Lung microvascular endothelial cell (primary cell): ENCODE measurements at regions not wholly inside any gene's neighbourhood (a gene's known extent, or its start where the extent isn't known, plus 50 kb on each side); places are given as distances from the start of the nearest gene placed in this dataset.
"Not testable (repeated sequence)": the region's sequence is repeated elsewhere in the genome, so short reads cannot be mapped to it uniquely, and the experiment has no call there.

Source experiments
- DNase-seq, 2 donors: peaks; one replicate each; pipeline versions ENCODE4 v3.0.0 to v3.0.0-alpha.2; 2010; ENCODE audit warnings: low read depth in 2 of 2

DNA sequence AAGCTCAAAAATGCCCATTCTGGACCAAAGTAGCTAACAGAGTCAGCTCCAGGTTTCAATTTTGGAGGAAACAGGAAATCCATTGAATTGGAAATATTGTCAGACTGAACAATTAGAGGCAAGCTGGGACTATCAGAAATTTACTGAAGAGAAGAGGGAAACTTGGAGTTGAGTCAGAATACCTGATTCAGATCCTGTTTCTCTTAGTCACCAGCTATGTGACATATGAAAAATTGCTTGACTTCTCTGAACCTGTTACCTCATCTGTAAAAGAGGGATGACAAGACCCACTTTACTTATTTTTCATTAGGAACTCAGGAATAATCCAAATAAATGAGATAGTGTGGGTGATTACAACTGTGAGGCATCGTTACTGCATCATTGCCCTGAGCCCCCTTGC lies 148.9 kb upstream of the CADM1 start:
- peak in 1 of 2 donors; percentile 19 for DNase-seq

DNA sequence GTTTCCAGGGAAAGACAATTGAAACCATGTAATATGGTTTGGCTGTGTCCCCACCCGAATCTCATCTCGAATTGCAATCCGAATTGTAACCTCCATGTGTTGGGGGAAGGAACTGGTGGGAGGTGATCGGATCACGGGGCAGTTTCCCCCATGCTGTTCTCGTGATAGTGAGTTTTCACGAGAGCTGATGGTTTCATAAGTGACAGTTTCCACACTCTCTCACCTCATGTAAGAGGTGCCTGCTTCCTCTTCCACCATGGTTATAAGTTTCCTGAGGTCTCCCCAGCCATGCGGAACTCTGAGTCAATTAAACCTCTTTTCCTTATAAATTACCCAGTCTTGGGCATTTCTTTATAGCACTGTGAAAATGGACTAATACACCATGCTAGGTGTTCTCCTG lies 148.3 kb upstream of the CADM1 start:
- DNase-seq: no peak

DNA sequence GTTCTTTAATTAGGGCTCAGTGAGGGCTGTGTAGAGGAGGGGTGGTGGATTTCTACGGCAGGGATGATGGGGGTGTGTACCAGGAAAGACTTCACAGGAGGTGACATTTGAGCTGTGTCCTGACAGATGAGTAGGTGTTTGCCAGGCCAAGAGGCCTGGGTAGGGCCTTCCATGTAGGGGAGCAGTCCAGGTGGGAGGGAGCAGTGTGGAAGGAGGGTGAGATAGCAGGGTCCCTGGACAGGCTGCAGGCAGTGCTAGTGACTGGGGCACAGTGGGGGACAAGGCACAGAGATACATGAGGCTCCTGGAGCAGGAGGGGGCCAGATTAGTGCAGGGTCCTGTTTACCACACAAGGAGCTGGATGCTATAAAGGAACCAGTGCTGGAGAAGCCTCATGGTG lies 147.9 kb upstream of the CADM1 start:
- DNase-seq: no peak

DNA sequence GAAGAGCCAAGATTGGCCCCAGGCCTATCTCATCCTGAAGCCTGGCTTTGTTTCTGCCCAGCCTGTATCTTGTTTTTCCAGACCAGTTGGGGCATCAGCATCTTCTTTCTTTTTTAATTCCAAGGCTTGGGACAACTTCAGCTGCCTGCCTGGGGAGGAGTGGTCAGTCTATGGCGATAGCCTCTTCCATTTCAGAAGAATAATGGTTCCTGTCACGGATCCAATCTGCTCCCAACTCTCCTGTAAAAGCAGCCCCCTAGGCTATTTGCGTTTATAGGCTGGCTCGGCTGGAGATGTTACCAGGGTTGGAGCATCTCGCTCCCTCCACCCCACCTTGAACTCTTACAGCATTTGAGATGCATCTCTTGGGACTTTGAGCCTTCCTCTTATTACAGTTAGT lies 145.2 kb upstream of the CADM1 start:
- DNase-seq: no peak

DNA sequence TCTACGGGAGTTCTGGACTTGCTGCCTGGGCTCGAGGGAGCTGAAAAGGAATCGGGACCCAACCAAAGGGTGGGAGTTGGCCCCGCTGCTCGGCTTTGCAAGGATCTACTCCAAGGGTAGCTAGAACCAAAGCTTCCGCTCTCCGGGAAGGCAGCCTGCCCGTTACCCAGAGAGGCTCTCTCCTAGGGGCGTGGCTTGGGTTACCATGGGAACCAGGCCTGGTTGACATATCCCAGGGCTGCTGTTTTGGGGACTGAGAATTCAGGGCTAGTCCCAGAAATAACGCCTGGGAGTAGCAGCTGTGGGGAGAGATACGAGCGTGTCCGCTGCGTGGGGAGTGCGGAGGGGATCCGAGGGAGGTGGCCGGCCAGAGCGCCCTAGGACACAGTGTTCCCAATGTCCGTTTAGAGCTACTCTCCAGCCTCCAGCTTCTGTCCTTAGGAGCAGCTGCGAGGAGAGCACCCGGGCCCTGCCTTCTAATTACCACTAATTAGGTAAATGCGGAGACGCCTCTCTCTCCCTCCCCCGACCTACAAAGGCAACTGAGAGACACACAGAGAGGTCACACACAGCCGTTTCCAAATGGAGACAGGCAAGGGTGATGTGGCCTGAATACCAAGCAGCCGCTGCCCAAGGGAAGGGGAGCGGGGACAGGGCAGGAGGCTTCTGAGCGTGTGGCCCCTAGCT lies 141.6 kb upstream of the CADM1 start:
- DNase-seq: no peak

DNA sequence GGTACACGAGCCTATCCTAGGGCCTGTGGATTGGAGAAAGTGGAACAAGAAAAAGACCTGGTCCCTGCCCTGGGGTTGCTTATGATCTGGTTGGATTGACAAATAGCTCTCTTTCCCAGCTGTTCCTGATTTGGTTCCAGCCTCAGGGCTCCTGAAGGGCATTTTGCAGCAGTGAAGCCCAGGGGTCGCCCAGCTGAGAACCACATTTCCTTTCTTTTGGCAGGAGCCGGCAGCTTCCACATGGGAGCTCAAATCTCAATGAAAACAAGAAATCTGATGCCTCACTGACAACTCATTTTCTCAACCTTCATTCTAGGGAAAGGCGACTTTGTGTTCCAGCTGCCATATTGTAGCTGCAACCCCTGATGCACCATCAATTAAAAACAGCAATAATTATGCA lies 140.6 kb upstream of the CADM1 start:
- no peak for DNase-seq

DNA sequence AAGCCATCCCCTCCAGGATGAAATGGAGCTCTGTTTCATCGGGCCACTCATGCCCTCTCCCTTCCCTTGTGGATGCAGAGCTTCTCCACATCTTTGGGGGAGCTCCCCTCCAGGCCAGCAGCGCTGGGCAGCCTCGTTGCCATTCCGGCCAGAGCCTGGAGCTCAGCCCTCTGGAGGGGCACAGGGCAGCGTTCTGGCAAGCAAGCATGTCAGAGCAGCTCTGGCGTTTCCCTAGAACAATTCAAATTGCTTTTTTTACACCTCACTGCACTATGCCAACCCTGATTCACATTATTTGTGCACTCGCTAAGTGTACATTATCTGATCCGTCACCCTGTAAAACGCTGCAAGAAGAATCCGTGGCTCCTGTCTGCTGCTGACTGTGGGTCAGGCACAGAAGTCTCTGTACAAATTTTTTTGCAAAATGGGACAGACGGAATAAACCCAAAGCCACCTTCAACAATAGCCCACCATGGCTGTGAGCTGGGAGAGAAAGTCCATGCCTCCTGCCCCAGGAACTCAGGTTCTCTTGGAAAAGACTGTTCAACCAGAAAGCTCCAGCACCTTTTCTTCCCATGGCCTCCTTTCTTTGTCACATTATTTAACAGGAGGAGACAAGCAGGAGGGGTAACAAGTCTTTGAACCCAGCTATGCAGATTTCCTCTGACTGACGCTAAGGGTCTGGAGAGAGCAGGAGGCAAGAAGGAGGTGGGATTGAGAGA lies 139.5 kb upstream of the CADM1 start:
- no peak for DNase-seq

DNA sequence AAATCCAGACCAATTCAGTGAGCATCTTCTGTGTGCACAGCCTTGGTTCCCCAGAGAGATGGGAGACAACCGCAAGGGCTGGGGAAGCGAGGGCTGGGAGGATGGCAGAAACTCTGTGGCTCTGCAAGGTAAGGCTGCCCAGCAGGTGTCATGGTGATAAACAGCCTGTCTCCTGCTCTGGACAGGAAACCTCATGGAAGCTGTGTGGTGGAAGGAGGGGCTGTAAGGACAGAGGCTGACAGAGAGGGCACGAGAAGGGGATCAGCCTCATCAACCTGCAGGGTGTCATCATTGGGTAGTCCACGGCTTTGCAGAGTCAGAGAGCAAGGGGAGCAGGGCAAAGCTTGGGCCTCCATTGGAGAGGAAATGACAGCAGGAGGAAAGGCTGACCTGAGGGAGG lies 138.4 kb upstream of the CADM1 start:
- no peak for DNase-seq

DNA sequence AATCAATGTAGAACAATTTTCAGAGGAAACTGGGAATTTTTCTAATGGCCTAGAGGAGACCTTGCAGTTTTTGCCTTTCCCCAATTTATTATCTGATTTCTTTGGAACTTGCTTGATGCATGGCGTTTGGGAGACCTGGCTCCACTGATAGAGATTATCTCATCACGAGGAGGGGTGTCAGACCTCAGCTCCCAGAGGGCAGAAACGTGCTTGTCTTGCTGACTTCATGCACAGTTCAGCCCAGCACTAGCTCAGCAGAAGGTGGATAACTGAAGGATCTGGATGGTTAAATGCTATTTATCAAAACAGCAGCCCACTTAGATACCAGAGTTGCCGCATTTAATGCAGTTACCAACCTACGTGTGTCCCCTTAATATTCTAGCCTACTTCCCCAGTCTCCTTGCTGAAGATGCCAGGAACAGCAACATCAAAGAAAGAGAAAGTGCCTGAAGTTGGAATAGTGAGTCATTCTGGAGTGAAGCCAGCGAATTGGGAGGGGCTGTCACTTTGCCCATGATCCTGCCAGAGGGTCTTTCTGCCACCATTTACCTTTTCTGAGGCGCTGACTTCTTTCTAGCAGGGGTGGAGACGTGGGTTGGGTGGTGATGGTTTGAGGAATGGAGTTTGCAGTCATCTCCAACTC lies 133.5 kb upstream of the CADM1 start:
- no peak for DNase-seq

DNA sequence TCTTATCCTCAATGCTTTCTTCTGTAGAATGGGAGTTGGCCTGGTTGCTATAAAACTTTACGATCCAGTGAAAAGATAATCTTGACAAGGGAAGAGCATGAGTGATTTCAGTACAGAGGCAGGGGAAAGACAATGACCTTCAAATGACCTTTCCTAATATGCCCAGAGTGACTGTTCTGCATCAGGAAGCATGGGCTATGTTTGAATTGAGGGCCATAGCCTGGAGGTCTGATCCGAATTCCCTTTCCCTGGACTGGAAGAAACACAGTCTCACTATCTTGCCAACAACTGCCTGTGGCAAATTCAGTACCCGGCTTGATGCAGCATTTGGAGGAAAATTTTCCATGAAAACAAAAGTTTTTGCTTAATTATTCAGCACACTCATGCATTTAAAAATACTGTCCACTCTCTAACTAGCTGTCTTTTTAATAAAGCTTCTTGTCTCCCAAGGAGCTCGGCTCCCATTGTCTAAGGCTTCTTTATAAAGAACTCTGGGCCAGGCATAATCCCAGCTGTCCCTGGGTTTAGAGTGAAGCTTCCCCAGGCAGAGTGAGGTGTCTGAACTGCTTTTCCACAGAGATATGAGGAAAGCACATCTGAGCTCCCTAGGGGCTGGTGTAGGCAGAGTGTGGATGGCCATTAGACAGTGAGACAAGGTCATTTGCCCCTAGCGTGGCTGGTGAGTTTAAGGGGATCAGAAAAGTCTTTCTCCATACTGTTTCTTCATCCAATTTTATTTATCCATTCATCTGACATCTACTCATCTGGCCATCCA lies 132.7 kb upstream of the CADM1 start:
- DNase-seq: no peak

DNA sequence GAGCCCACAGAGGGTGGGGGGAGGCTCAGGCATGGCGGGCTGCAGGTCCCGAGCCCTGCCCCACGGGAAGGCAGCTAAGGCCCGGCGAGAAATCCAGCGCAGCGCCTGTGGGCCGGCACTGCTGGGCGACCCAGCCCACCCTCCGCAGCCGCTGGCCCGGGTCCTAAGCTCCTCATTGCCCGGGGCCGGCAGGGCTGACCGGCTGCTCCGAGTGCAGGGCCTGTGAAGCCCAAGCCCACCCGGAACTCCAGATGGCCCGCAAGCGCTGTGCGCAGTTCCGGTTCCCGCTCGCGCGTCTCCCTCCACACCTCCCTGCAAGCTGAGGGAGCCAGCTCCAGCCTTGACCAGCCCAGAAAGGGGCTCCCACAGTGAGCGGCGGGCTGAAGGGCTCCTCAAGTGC lies 129.8 kb upstream of the CADM1 start:
- DNase-seq: not testable (repeated sequence)

DNA sequence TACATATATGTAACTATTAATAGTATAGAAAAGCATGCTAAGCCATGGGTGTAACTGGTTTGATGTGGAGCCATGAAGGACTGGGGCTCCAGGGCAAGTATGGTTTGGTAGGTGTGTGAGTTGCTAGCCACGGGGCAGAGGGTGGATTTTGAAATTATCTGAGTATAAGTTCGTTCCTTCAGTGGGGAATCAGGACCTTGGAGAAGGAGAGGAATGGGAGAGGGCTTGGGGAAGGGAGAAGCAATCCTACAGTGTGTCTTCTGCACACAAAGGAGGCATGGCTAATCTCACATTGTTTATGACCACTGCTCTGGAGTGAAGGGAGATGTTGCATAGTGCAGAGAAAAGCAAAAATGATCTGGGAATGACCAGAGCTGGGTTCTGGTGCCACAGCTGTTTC lies 127.8 kb upstream of the CADM1 start:
- DNase-seq: no peak

DNA sequence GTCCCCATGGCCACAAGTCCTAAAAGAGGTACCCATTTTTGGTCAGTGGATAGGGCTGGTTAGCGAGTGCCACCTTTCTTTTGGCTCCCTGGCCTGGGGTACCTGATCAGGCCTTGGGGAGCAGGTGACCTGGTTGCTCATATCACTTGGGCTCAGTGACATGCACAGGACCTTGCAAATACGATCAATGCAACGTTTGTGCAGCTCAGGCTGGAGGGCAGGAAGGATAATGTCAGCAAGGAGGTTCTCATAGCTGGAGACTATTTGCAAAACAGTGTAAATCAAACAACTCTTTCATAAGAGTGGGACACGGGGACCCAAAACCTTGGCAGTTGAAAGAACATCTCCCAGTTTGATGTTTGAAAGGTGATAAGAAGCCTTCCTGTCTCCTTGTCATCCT lies 127.4 kb upstream of the CADM1 start:
- DNase-seq: no peak

DNA sequence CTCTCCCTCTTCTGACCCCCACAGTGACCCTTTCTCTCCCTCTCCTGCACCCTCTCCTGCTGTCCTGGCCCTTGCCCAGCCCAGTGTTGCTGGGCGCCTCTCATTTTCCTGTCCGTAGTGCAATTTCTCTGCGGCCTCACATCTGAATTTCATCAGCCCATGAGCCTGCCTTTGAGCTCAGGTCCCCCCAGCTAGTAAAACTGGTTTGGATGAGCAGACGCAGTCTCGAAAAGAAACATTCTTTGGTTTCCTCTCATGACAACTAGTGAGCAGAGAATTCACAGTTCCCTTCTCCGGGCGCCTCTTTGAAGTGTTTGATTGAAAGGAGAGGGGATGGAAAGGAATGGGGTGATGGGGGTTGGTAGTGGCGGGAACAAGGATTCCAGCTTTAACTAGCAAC lies 126.0 kb upstream of the CADM1 start:
- no peak for DNase-seq

DNA sequence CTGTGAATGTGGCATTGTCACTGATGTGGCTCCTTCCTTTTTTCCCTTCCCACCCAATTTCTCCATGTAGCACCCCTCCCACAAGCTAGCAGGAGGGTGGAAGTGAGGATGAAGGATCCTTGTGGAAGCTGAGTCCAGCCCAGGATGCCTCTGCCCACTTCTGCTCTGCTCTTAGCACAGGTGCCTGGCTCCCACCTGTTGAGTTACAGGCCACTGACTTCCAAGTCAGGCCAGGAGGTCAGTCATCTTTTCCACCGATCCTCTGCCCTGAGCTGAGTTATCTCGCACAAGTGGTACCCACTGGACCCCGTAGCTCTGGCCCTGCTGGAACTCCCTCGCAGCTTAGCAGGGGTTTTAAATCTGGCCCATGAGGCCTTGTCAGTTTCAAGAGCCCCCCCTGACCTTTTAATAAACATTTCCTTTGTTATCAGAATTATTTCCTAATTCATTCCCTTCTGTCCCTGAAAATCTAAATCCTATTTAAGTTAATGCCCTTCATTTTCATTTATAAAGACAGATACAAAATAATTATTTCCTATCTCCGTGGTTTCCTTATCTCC lies 125.3 kb upstream of the CADM1 start:
- no peak for DNase-seq

DNA sequence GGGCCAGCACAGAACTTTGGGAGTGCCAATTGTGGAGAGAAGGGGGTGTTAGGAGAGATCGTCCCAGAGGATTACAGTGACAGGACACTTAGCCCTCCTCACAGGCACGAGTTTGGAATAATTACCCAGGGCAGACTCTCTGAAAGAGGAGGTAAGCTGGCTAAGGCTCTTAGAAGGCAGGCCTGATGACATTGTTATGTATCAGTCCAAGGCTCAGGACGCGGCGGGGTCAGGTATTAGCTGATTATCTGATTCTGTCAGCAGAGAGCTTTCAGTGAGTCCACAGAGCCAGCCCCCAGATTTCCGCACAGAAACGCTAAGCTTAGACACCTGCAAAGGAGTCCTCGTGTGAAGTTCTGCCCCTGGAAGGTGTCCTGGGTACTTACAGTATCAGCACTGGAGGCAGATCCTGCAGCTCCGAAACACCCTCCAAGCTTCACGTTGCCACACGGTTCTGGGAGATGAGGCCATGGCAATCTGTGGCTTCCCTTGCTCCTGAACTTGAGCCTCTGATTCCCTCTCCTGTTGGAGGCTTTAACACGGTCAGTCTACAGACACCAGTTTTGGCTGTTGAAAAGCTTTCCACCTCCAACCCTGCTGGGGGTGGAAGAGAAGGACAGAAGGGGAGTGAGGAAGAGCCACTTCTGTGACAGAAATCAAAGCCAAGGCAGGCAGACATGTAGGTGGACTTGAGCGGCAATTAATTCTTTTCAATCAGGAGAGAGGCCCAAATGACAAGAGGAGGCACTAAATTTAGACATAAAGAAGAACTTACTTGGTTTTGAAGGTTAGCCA lies 123.6 kb upstream of the CADM1 start:
- DNase-seq: no peak

DNA sequence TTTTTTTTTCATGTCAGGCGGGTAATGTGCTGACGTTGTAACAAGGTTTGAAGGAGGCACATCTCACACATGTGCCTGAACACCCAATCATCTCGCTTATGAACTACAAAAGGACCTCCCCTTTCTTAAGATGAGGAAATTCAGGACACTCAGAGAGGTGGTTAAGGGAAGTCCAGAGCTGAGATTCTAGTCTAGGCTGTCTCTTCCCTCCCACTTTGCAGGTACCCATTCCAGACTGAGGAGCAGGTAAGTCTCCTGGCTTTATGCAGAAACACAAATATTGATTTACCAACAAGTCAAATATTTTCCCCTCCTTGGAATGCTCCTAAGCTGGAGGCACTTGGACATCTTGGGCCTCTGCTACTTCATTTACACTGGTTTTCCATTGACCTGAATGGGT lies 122.9 kb upstream of the CADM1 start:
- no peak for DNase-seq

DNA sequence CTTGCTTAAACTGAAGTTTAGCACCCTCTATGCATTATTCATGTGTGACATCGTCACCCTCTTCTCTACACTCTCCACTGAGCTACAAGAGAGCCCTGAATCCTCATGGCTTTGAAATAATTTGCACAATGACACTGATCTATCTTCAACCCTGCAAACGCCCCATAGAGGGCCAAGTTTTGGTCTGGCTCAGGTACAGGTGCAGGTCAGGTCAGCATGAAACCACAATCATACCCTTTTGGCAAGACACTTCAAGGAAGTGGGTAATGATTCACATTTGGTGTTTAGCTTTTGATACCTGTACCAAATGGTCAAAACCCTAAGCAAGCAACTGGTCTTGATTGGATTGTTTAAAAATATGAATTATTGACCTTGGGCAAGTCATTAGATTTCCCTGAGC lies 122.2 kb upstream of the CADM1 start:
- no peak for DNase-seq

DNA sequence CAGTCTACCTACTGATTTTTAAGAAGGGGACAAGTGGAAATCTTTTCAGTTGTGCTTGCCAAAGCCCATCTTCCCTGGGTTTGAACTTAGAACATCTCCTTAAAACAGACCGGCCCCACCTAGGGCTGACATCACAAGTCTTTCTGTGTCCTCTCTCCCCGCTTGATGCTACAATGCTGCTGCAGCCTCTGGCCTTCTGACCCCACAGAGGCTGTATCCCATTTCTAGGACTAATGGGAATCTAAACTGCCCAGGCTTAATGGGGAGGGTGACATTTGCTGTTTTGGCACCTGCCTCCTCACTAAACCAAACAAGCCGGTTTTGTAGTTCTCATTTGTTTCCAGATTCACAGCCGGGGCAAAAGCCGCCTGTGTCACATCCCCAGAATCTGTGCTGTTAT lies 121.3 kb upstream of the CADM1 start:
- DNase-seq: no peak

DNA sequence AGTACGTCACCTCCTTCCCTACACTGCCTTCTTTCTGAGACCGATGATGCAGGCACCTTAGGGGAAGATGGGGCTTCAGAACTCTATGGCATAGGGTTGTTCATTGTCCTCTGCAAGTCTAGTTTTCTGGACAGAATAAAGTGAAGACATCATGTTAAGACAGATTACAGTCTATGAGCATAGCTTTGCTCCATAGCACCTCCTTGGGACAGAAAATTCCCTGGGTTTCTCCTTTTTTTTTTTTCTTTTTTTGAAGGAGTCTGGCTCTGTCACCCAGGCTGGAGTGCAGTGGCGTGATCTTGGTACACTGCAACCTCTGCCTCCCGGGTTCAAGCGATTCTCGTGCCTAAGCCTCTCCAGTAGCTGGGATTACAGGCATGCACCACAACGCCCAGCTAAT lies 119.8 kb upstream of the CADM1 start:
- DNase-seq: no peak

DNA sequence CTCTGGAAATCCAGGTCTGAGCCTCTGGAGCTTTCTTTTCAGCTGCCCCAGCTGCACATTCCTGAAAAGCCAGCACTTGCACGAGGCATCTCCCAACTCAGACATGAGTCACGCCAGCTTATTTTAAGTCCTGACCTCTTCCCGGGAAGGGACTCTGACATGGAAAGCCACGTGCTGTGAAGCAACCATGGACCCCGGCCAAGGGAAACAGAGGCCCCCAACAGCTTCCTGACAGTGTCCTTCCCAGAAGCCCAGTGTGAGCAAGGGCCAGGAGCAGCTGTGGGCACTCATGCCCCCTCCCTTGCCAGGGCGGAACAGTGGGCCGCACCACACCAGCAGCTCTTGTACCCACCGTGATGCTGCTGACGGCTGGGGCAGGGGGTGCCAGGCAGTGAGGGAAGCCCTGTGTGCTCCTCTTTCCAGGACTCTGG lies 118.8 kb upstream of the CADM1 start:
- peak; percentile 26 to 87 for DNase-seq
